HEK293 (cell line): ENCODE measurements at regions not wholly inside any gene's neighbourhood (a gene's known extent, or its start where the extent isn't known, plus 50 kb on each side); places are given as distances from the start of the nearest gene placed in this dataset.

ENCODE experiments used
- CTCF ChIA-PET: fragments of 350-600 bp; formaldehyde crosslinking; extraction: SDS; loops from one replicate; lab custom pipeline; 2021; ENCODE audit warnings: antibody characterized with exemption; lab: Yijun Ruan, JAX
- POLR2A ChIA-PET: fragments of 300-600 bp; formaldehyde crosslinking; extraction: SDS; loops from one replicate; lab custom pipeline; 2020; ENCODE audit warnings: antibody characterized with exemption, inconsistent platforms; lab: Yijun Ruan, JAX
- H3K27ac ChIP-seq: fragments of 200-500 bp; sonication (Bioruptor generic); 2 replicates; pipeline ENCODE4 v1.5.1; 2014; ENCODE audit warnings: low read depth, low read length, control low read depth, inconsistent platforms; ENCODE audit errors: extremely low read depth
- H3K36me3 ChIP-seq, 2 experiments: fragments of 200-500 bp in 1 of 2; sonication (Bioruptor generic) in 1 of 2; 1 replicate in 1 of 2; 2 replicates in 1 of 2; pipeline ENCODE4 v1.5.1; 2014 to 2017; ENCODE audit warnings: inconsistent platforms in 2 of 2, low read length in 2 of 2; ENCODE audit not compliant: control insufficient read depth in 2 of 2, insufficient read depth in 1 of 2
- H3K4me1 ChIP-seq: fragments of 200-500 bp; sonication (Bioruptor generic); 2 replicates; pipeline ENCODE4 v1.5.1; 2014; ENCODE audit warnings: mild to moderate bottlenecking, low read length, inconsistent platforms; ENCODE audit not compliant: control insufficient read depth, insufficient read depth
- H3K4me3 ChIP-seq: 2 replicates; pipeline ENCODE4 v1.5.1; 2011; ENCODE audit warnings: low read depth, mild to moderate bottlenecking, control low read depth, low read length, moderate library complexity
- H3K9me3 ChIP-seq: fragments of 200-500 bp; sonication (Bioruptor generic); 2 replicates; pipeline ENCODE4 v1.5.1; 2014; ENCODE audit warnings: low read depth, low read length, inconsistent platforms; ENCODE audit not compliant: control insufficient read depth, insufficient read depth
- EGR2 ChIP-seq: fragments of 450-650 bp; formaldehyde crosslinking; IDR thresholded peaks from 2 replicates; pipeline ENCODE4 v1.5.1; 2016; ENCODE audit warnings: low read depth, missing biosample characterization, missing genetic modification characterization
- HOXD13 ChIP-seq: sonication (generic); formaldehyde crosslinking; IDR thresholded peaks from 2 replicates; pipeline ENCODE4 v1.8.0; 2022; ENCODE audit warnings: missing genetic modification reagents, borderline replicate concordance
- ZNF132 ChIP-seq: fragments of 450-650 bp; formaldehyde crosslinking; IDR thresholded peaks from 2 replicates; pipeline ENCODE4 v1.5.1; 2017; ENCODE audit warnings: missing biosample characterization, missing genetic modification characterization, borderline replicate concordance
- ZNF140 ChIP-seq: fragments of 450-650 bp; formaldehyde crosslinking; IDR thresholded peaks from 2 replicates; pipeline ENCODE4 v1.5.1; 2016; ENCODE audit warnings: missing biosample characterization, missing genetic modification characterization
- ZNF184 ChIP-seq: fragments of 450-650 bp; IDR thresholded peaks from 2 replicates; pipeline ENCODE4 v1.5.1; 2018; ENCODE audit warnings: missing biosample characterization, mild to moderate bottlenecking, missing genetic modification characterization
- ZNF211 ChIP-seq: fragments of 450-650 bp; formaldehyde crosslinking; IDR thresholded peaks from 2 replicates; pipeline ENCODE4 v1.5.1; 2016; ENCODE audit warnings: low read depth, missing biosample characterization, missing genetic modification characterization
- ZNF404 ChIP-seq: fragments of 450-650 bp; formaldehyde crosslinking; IDR thresholded peaks from 2 replicates; pipeline ENCODE4 v1.5.1; 2017; ENCODE audit warnings: missing biosample characterization, missing genetic modification characterization
- ZNF473 ChIP-seq: fragments of 450-650 bp; formaldehyde crosslinking; IDR thresholded peaks from 2 replicates; pipeline ENCODE4 v1.5.1; 2017; ENCODE audit warnings: missing biosample characterization, missing genetic modification characterization
- ZNF501 ChIP-seq: fragments of 450-650 bp; formaldehyde crosslinking; IDR thresholded peaks from 2 replicates; pipeline ENCODE4 v1.5.1; 2016; ENCODE audit warnings: missing biosample characterization, missing genetic modification characterization
- ZNF529 ChIP-seq: fragments of 450-650 bp; formaldehyde crosslinking; IDR thresholded peaks from 2 replicates; pipeline ENCODE4 v1.5.1; 2017; ENCODE audit warnings: missing genetic modification characterization, missing biosample characterization; ENCODE audit not compliant: insufficient replicate concordance
- ZNF544 ChIP-seq: fragments of 450-650 bp; formaldehyde crosslinking; IDR thresholded peaks from 2 replicates; pipeline ENCODE4 v1.5.0; 2017; ENCODE audit warnings: missing biosample characterization, missing genetic modification characterization
- ZNF558 ChIP-seq: fragments of 450-650 bp; formaldehyde crosslinking; IDR thresholded peaks from 2 replicates; pipeline ENCODE4 v1.5.1; 2016; ENCODE audit warnings: missing biosample characterization, missing genetic modification characterization
- ZNF571 ChIP-seq: fragments of 450-650 bp; formaldehyde crosslinking; IDR thresholded peaks from 2 replicates; pipeline ENCODE4 v1.5.0; 2017; ENCODE audit warnings: missing biosample characterization, missing genetic modification characterization
- ZNF776 ChIP-seq: fragments of 450-650 bp; formaldehyde crosslinking; IDR thresholded peaks from 2 replicates; pipeline ENCODE4 v1.5.0; 2017; ENCODE audit warnings: missing biosample characterization, missing genetic modification characterization, borderline replicate concordance
- ZNF791 ChIP-seq: fragments of 450-650 bp; formaldehyde crosslinking; IDR thresholded peaks from 2 replicates; pipeline ENCODE4 v1.5.1; 2016; ENCODE audit warnings: missing biosample characterization, missing genetic modification characterization
- ZNF792 ChIP-seq: fragments of 450-650 bp; formaldehyde crosslinking; IDR thresholded peaks from 2 replicates; pipeline ENCODE4 v1.5.1; 2016; ENCODE audit warnings: missing biosample characterization, missing genetic modification characterization
- TF ChIP-seq, protein P1 (sequence below): fragments of 450-650 bp; formaldehyde crosslinking; IDR thresholded peaks from 2 replicates; pipeline ENCODE4 v1.5.1; 2017; ENCODE audit warnings: missing biosample characterization, missing genetic modification characterization
- TF ChIP-seq, protein P2 (sequence below): fragments of 450-650 bp; formaldehyde crosslinking; IDR thresholded peaks from 2 replicates; pipeline ENCODE4 v1.5.1; 2016; ENCODE audit warnings: missing biosample characterization, missing genetic modification characterization
- TF ChIP-seq, protein P3 (sequence below): fragments of 450-650 bp; formaldehyde crosslinking; IDR thresholded peaks from 2 replicates; pipeline ENCODE4 v1.5.1; 2016; ENCODE audit warnings: missing biosample characterization, missing genetic modification characterization
- TF ChIP-seq, protein P4 (sequence below): fragments of 450-650 bp; formaldehyde crosslinking; IDR thresholded peaks from 2 replicates; pipeline ENCODE4 v1.5.0; 2017; ENCODE audit warnings: missing biosample characterization, missing genetic modification characterization, borderline replicate concordance

DNA sequence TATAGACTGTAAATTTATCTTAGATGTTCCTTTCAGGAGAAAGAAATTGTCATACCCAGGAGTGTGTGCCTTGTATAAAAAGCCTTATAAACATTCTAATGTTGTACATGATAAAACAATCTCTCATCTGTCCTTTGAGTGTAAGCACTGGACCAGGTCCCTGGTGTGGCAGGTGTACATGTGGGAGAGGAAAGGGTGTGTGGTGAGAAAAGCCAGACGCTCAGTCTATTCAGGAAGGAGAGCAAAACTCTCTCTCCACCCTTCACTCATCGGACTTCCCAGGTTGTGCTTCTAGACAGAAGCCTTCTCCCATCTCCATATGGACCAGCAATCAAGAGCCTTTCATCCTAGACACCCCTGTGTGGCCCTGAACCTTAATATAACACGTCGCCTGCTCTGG lies 154.2 kb downstream of the ESM1 start (continued):
- TF ChIP-seq, protein P1, sequence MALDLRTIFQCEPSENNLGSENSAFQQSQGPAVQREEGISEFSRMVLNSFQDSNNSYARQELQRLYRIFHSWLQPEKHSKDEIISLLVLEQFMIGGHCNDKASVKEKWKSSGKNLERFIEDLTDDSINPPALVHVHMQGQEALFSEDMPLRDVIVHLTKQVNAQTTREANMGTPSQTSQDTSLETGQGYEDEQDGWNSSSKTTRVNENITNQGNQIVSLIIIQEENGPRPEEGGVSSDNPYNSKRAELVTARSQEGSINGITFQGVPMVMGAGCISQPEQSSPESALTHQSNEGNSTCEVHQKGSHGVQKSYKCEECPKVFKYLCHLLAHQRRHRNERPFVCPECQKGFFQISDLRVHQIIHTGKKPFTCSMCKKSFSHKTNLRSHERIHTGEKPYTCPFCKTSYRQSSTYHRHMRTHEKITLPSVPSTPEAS (tag by site-specific recombination), result no peak

DNA sequence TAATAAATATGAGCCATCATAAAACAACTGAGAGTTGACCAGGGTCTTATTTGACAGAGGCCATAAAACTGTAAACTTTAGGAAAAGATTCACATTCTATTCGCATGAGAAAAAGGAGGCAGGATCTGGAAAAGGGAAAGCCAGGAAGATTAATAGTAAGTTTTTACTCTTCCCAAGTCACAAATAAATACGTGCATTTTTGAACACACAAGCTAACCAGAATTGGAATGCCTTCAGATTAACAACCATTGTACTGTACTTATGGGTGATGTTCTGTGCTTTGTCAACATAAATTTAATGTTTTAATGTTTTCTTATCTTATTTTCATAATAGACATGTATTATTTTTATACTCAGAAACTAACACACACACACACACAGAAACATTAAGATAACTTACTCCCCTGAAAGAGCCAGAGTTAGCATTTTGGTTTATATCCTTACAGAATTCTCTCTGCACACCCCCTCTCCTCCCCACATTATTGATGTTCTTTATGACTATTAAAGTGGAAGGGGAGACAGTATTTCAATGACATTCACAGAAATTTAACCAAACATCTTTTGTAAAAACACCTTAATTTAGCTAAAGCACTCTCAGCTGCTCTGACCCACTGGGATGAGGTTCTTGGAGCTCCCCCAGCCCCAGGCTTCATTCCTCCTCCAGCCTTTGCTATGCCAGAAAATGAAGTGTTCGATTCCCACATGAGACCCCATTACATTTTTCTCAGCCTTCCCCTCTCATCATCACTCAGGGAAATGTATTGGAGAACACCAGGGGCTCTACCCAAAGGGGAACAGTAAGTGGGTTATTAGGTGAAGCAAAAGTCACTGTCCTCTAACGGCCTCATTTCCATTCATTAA lies 155.5 kb downstream of the ESM1 start:
- no peaks in the 10 kb centered on the region for H3K36me3 ChIP-seq
- ChIA-PET CTCF (interaction anchor here (1.1 to 3.2 kb wide), 2 partner anchors 16 to 65 kb away, joined by 5 to 12 read pairs; no protein-coding TSS in a partner anchor), POLR2A (no interaction called here)
- H3K4me1 ChIP-seq, result no peaks in the 10 kb centered on the region
- no peak overlapping the region for H3K4me3 ChIP-seq
- H3K27ac ChIP-seq, result no peak overlapping the region
- no peaks in the 10 kb centered on the region for H3K9me3 ChIP-seq
- no peak for TF ChIP-seq ZNF404 (tag by site-specific recombination)
- no peak for TF ChIP-seq ZNF132 (tag by site-specific recombination)
- TF ChIP-seq, protein P2, sequence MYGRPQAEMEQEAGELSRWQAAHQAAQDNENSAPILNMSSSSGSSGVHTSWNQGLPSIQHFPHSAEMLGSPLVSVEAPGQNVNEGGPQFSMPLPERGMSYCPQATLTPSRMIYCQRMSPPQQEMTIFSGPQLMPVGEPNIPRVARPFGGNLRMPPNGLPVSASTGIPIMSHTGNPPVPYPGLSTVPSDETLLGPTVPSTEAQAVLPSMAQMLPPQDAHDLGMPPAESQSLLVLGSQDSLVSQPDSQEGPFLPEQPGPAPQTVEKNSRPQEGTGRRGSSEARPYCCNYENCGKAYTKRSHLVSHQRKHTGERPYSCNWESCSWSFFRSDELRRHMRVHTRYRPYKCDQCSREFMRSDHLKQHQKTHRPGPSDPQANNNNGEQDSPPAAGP (tag by site-specific recombination), result no peak
- no peak for TF ChIP-seq ZNF571

DNA sequence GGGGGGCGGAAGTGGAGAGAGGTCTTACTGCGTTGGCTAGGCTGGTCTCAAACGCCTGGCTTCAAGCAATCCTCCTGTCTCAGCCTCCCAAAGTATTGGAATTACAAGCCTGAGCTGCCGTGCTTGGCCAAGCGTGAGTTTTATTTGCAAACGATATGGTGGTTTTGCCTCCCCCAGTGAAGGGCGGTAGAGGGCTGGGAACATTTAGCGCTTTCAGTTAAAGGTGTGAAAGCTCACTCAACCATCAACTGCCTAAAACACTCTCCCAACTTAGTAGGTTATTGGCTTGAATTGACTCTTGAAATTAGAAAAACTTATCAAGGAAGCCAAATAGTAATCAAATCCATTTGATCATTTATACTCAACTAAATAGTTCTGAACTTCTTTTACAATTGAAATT lies 156.3 kb downstream of the ESM1 start:
- Histone ChIP-seq H3K27ac (no peak overlapping the region), H3K4me3 (no peak overlapping the region), H3K9me3 (no peaks in the 10 kb centered on the region), H3K36me3 (no peaks in the 10 kb centered on the region), H3K4me1 (no peaks in the 10 kb centered on the region)
- CTCF ChIA-PET, result interaction anchor here (3.2 kb wide), 1 partner anchor 16 kb away, joined by 12 read pairs; no protein-coding TSS in a partner anchor
- TF ChIP-seq ZNF792 (tag by site-specific recombination), result no peak
- TF ChIP-seq ZNF544 (tag by site-specific recombination), result no peak
- no peak for TF ChIP-seq HOXD13 (CRISPR knock-in tag)
- TF ChIP-seq ZNF529 (tag by site-specific recombination), result no peak
- no peak for TF ChIP-seq ZNF791
- no peak for TF ChIP-seq ZNF776 (tag by site-specific recombination)
- TF ChIP-seq, all 188 proteins: peak for 0
- POLR2A ChIA-PET, result no interaction called here

DNA sequence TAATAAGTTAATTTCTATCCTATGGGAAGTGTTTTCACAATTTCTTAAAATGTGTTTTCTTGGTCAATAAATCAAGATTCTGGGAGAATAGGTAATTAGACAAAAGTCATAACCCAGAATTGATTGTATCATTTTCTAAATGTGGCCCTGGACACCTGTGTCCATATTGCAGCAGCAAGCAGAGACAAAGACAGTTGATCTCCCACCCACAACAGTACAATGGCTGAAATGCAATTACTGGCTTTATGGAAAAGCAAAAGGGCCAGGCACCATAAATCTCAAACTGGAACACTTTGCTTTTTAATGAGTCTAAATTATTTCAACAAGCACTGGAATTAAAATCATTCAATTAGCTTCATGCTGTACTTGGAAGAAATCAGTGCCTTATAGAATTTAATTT lies 157.2 kb downstream of the ESM1 start:
- Histone ChIP-seq H3K36me3 (no peaks in the 10 kb centered on the region), H3K9me3 (no peaks in the 10 kb centered on the region), H3K27ac (no peak overlapping the region), H3K4me1 (no peaks in the 10 kb centered on the region), H3K4me3 (no peak overlapping the region)
- ChIA-PET CTCF (interaction anchor here (3.2 kb wide), 1 partner anchor 17 kb away, joined by 12 read pairs; no protein-coding TSS in a partner anchor), POLR2A (no interaction called here)
- no peak for TF ChIP-seq ZNF473 (tag by site-specific recombination)
- TF ChIP-seq ZNF501 (tag by site-specific recombination), result no peak
- no peak for TF ChIP-seq ZNF184
- TF ChIP-seq EGR2 (tag by site-specific recombination), result no peak
- no peak for TF ChIP-seq ZNF140 (tag by site-specific recombination)
- no peak for TF ChIP-seq ZNF211 (tag by site-specific recombination)
- no peak for TF ChIP-seq ZNF558 (tag by site-specific recombination)
- TF ChIP-seq, protein P3, sequence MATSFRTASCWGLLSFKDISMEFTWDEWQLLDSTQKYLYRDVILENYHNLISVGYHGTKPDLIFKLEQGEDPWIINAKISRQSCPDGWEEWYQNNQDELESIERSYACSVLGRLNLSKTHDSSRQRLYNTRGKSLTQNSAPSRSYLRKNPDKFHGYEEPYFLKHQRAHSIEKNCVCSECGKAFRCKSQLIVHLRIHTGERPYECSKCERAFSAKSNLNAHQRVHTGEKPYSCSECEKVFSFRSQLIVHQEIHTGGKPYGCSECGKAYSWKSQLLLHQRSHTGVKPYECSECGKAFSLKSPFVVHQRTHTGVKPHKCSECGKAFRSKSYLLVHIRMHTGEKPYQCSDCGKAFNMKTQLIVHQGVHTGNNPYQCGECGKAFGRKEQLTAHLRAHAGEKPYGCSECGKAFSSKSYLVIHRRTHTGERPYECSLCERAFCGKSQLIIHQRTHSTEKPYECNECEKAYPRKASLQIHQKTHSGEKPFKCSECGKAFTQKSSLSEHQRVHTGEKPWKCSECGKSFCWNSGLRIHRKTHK (tag by site-specific recombination), result no peak
- TF ChIP-seq, protein P4, sequence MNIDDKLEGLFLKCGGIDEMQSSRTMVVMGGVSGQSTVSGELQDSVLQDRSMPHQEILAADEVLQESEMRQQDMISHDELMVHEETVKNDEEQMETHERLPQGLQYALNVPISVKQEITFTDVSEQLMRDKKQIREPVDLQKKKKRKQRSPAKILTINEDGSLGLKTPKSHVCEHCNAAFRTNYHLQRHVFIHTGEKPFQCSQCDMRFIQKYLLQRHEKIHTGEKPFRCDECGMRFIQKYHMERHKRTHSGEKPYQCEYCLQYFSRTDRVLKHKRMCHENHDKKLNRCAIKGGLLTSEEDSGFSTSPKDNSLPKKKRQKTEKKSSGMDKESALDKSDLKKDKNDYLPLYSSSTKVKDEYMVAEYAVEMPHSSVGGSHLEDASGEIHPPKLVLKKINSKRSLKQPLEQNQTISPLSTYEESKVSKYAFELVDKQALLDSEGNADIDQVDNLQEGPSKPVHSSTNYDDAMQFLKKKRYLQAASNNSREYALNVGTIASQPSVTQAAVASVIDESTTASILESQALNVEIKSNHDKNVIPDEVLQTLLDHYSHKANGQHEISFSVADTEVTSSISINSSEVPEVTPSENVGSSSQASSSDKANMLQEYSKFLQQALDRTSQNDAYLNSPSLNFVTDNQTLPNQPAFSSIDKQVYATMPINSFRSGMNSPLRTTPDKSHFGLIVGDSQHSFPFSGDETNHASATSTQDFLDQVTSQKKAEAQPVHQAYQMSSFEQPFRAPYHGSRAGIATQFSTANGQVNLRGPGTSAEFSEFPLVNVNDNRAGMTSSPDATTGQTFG, result no peak
